ENCODE measurements at regions not wholly inside any gene's neighbourhood (a gene's known extent, or its start where the extent isn't known, plus 50 kb on each side); places are given as distances from the start of the nearest gene placed in this dataset.
"Not testable (repeated sequence)": the region's sequence is repeated elsewhere in the genome, so short reads cannot be mapped to it uniquely, and the experiment has no call there.

- TF ChIP-seq EZH2 (IDR thresholded peaks at IDR 0.05; ENCODE audit: borderline replicate concordance, low read depth, low read length, severe bottlenecking) (no peak), CTCF (IDR thresholded peaks at IDR 0.05; ENCODE audit: borderline replicate concordance, extremely low read depth, low read length, poor library complexity, severe bottlenecking) (no peak)
- no peak for ATAC-seq (ENCODE audit: insufficient read depth, low read depth)
- Histone ChIP-seq H3K4me1 (ENCODE audit: insufficient read depth, low read length) (peaks cover 9% of the 10 kb centered on the region), H2AFZ (ENCODE audit: low read depth, low read length) (no peak overlapping the region), H3K9ac (ENCODE audit: low read depth, low read length) (no peak overlapping the region), H4K20me1 (ENCODE audit: insufficient read depth, low read length) (no peaks in the 10 kb centered on the region), H3K79me2 (ENCODE audit: insufficient read depth, low read length) (no peaks in the 10 kb centered on the region; the same call in 1 of the 2 replicates), H3K9me3 (ENCODE audit: insufficient read depth, low read length, severe bottlenecking) (no peaks in the 10 kb centered on the region), H3K4me3 (ENCODE audit: low read depth in 1 of 2, low read length in 2 of 2) (no peak overlapping the region), H3K27ac (ENCODE audit: low read length) (no peak overlapping the region), H3K4me2 (ENCODE audit: insufficient read depth, low read length) (no peak overlapping the region), H3K36me3 (ENCODE audit: insufficient read depth, low read length) (no peaks in the 10 kb centered on the region), H3K27me3 (ENCODE audit: insufficient read depth, low read length, poor library complexity) (no peaks in the 10 kb centered on the region)
- no peak for DNase-seq
Observed at GRCh38 chr4:118587946-118588345, 97.2 kb upstream of the METTL14 start.

GRCh38 chr4:118589471-118590055, 95.6 kb upstream of the METTL14 start:
- Histone ChIP-seq H3K27ac (ENCODE audit: low read length) (no peak overlapping the region), H3K79me2 (ENCODE audit: insufficient read depth, low read length) (no peaks in the 10 kb centered on the region; the same call in 1 of the 2 replicates), H4K20me1 (ENCODE audit: insufficient read depth, low read length) (no peaks in the 10 kb centered on the region), H3K9me3 (ENCODE audit: insufficient read depth, low read length, severe bottlenecking) (no peaks in the 10 kb centered on the region), H3K27me3 (ENCODE audit: insufficient read depth, low read length, poor library complexity) (no peaks in the 10 kb centered on the region), H3K9ac (ENCODE audit: low read depth, low read length) (no peak overlapping the region), H3K4me3 (ENCODE audit: low read depth in 1 of 2, low read length in 2 of 2) (no peak overlapping the region), H2AFZ (ENCODE audit: low read depth, low read length) (no peak overlapping the region), H3K4me1 (ENCODE audit: insufficient read depth, low read length) (peaks cover 9% of the 10 kb centered on the region), H3K36me3 (ENCODE audit: insufficient read depth, low read length) (no peaks in the 10 kb centered on the region), H3K4me2 (ENCODE audit: insufficient read depth, low read length) (no peak overlapping the region)
- ATAC-seq (ENCODE audit: insufficient read depth, low read depth) (no peak), DNase-seq (no peak)
- TF ChIP-seq EZH2 (IDR thresholded peaks at IDR 0.05; ENCODE audit: borderline replicate concordance, low read depth, low read length, severe bottlenecking) (no peak), CTCF (IDR thresholded peaks at IDR 0.05; ENCODE audit: borderline replicate concordance, extremely low read depth, low read length, poor library complexity, severe bottlenecking) (no peak)

DNA sequence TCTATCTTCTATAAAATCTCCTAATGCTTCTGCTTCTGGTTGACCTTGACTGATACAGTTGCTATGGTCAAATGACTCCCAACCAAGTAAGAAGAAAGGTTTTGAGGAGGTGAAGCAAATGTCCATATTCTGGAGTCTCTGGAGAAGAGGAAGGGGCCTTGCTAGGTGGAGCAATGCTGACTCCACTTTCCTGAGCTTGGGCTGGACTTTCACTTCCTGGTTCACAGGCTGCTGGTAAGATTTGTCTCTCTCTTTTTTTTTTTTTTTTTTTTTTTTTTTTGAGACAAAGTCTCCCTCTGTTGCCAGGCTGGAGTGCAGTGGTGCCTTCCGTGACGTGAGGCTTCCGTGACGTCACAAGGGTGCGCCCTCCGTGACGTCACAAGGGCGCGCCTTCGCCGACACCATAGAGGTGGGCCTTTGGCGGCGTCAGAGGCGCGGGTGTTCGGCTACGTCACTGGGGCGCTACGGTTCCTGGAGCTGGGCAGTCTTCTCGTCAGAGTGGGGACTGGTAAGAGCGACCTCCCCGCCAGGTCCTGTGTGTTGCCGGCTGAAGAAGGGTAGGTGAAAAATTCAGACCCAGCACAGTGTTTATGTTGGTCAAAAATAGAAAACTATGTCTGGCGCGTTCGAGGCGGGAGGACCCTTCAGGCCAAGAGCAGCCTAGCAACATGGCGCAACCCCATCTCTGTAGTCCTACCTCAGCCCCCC, 93.7 kb upstream of the METTL14 start:
- H3K36me3 ChIP-seq (ENCODE audit: insufficient read depth, low read length); H3K4me1 ChIP-seq (ENCODE audit: insufficient read depth, low read length); H3K9me3 ChIP-seq (ENCODE audit: insufficient read depth, low read length, severe bottlenecking); H3K27me3 ChIP-seq (ENCODE audit: insufficient read depth, low read length, poor library complexity); H3K79me2 ChIP-seq (ENCODE audit: insufficient read depth, low read length); H4K20me1 ChIP-seq (ENCODE audit: insufficient read depth, low read length): not testable (repeated sequence)
- Histone ChIP-seq H3K9ac (ENCODE audit: low read depth, low read length) (peak overlapping the region; percentile 52), H2AFZ (ENCODE audit: low read depth, low read length) (peak overlapping the region; percentile 96), H3K27ac (ENCODE audit: low read length) (peak overlapping the region; percentile 79), H3K4me2 (ENCODE audit: insufficient read depth, low read length) (peak overlapping the region; percentile 72), H3K4me3 (ENCODE audit: low read depth in 1 of 2, low read length in 2 of 2) (peak overlapping the region; percentile 36 to 63; a peak in 3 of 4 replicates)
- peak; percentile 94 for ATAC-seq (ENCODE audit: insufficient read depth, low read depth)
- peak; percentile 88 for DNase-seq

DNA sequence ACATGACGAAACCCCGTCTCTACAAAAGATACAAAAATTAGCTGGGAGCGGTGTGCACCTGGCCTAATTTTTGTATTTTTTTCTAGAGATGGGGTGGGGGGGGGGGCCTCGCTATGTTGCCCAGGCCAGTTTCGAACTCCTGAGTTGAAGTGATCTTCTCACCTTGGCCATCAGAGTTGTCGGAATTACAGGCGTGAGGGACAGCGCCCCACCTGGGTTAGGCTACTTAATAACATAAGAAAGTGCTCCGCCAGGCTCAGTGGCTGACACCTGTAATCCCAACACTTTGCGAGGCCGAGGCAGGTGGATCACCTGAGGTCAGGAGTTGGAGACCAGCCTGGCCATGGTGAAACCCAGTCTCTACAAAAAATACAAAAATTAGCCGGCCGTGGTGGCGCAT, 92.9 kb upstream of the METTL14 start:
- not testable (repeated sequence) for H2AFZ ChIP-seq (ENCODE audit: low read depth, low read length); H3K9me3 ChIP-seq (ENCODE audit: insufficient read depth, low read length, severe bottlenecking); H3K27me3 ChIP-seq (ENCODE audit: insufficient read depth, low read length, poor library complexity); H3K79me2 ChIP-seq (ENCODE audit: insufficient read depth, low read length); H3K4me1 ChIP-seq (ENCODE audit: insufficient read depth, low read length); DNase-seq; ATAC-seq (ENCODE audit: insufficient read depth, low read depth); H3K27ac ChIP-seq (ENCODE audit: low read length); H3K36me3 ChIP-seq (ENCODE audit: insufficient read depth, low read length); H4K20me1 ChIP-seq (ENCODE audit: insufficient read depth, low read length)
- Histone ChIP-seq H3K4me3 (ENCODE audit: low read depth in 1 of 2, low read length in 2 of 2) (peak overlapping the region; percentile 27 to 63; a peak in 3 of 4 replicates), H3K4me2 (ENCODE audit: insufficient read depth, low read length) (peak overlapping the region; percentile 72), H3K9ac (ENCODE audit: low read depth, low read length) (peak overlapping the region; percentile 52)

DNA sequence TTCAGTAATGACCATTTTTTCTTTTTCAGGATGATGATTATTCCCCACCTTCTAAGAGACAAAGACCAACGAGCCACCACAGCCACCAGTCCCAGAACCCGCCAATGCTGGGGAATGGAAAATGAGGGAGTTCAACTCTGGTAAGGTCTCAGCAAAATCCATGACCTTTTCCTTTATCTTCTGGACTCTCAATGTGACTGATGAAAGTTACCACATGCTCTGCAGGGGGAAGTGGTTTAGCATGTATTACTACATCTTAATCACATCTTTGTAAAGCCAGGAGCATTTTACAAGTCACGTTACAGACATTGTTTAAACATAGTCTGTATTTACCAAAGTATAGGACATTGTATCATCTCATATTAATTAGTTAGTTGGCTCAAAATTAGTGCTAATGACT, 89.3 kb upstream of the METTL14 start:
- H4K20me1 ChIP-seq (ENCODE audit: insufficient read depth, low read length); H3K27me3 ChIP-seq (ENCODE audit: insufficient read depth, low read length, poor library complexity); H2AFZ ChIP-seq (ENCODE audit: low read depth, low read length); H3K27ac ChIP-seq (ENCODE audit: low read length); DNase-seq; ATAC-seq (ENCODE audit: insufficient read depth, low read depth); H3K9me3 ChIP-seq (ENCODE audit: insufficient read depth, low read length, severe bottlenecking); H3K4me3 ChIP-seq (ENCODE audit: low read depth in 1 of 2, low read length in 2 of 2); H3K79me2 ChIP-seq (ENCODE audit: insufficient read depth, low read length); H3K36me3 ChIP-seq (ENCODE audit: insufficient read depth, low read length); H3K4me2 ChIP-seq (ENCODE audit: insufficient read depth, low read length); H3K4me1 ChIP-seq (ENCODE audit: insufficient read depth, low read length); H3K9ac ChIP-seq (ENCODE audit: low read depth, low read length): not testable (repeated sequence)

DNA sequence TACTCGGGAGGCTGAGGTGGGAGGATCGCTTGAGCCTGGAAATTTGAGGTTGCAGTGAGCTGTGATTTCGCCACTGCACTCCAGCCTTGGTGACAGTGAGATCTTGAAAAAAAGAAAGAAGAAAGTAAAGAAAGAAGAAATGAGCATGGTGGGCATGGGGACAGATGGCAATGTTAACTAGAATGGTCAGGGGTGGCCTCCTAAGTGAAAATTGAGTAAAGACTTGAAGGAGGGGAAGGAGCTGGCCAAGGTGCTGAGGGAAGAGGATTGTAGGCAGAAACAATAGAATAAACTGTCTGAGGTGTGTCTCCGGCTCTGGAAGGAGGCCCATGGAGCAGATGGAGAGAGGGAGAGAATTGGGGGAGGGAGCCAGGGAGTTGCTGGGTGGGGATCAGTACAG, 60.1 kb upstream of the METTL14 start:
- H3K4me3 ChIP-seq (ENCODE audit: low read depth in 1 of 2, low read length in 2 of 2); H3K9ac ChIP-seq (ENCODE audit: low read depth, low read length); DNase-seq; H3K4me2 ChIP-seq (ENCODE audit: insufficient read depth, low read length); H2AFZ ChIP-seq (ENCODE audit: low read depth, low read length); H3K36me3 ChIP-seq (ENCODE audit: insufficient read depth, low read length); H4K20me1 ChIP-seq (ENCODE audit: insufficient read depth, low read length); H3K79me2 ChIP-seq (ENCODE audit: insufficient read depth, low read length); H3K27me3 ChIP-seq (ENCODE audit: insufficient read depth, low read length, poor library complexity); ATAC-seq (ENCODE audit: insufficient read depth, low read depth); H3K9me3 ChIP-seq (ENCODE audit: insufficient read depth, low read length, severe bottlenecking); H3K4me1 ChIP-seq (ENCODE audit: insufficient read depth, low read length); H3K27ac ChIP-seq (ENCODE audit: low read length): not testable (repeated sequence)
